Activated naive CD4-positive, alpha-beta T cell (primary cell): ENCODE measurements at regions not wholly inside any gene's neighbourhood (a gene's known extent, or its start where the extent isn't known, plus 50 kb on each side); places are given as distances from the start of the nearest gene placed in this dataset.
"Not testable (repeated sequence)": the region's sequence is repeated elsewhere in the genome, so short reads cannot be mapped to it uniquely, and the experiment has no call there.

Experiments
- DNase-seq, 4 experiments: peaks; one replicate each; lab custom pipeline; 2025; lab: John Stamatoyannopoulos, UW

DNA sequence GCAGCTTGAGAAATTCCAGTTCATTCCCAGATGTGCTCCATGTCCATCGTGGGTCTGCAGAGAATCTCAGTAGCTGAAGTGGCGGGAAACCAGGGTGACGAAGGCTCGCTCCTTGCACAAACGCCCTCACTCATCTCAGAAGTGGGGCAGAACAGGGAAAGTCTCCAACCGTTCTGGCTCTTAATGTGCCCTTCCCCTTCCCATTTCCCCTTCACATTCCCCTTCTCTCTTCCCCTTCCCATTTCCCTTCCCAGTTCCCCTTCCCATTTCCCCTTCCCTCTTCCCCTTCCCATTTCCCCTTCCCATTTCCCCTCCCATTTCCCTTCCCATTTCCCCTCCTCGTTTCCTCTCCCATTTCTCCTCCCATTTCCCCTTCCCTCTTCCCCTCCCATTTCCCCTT lies 108.5 kb downstream of the OLFM1 start:
- DNase-seq: not testable (repeated sequence)

GRCh38 chr9:135196474-135196873 lies 109.0 kb downstream of the OLFM1 start:
- no peak for DNase-seq

DNA sequence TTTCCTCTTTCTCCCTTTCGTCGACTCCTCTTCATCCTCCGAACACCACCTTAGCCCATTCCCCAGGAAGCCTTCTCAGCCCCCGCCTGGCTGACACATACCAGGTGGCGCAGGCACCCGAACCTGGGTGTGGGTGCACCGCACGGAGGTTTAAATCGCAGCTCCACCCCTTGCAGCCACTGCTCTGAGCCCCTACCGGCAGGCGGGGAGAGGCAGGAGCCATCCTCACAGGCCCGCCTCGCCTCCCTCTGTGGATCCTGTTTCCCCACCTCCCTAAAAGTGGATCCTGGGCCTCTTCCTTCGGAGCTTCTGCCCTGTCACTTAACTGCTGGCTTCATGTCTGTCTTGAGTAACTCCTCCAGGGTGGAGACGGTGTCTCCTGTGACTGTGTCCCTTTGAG lies 110.7 kb downstream of the OLFM1 start:
- no peak for DNase-seq

- DNase-seq: no peak
These were observed 111.3 kb downstream of the OLFM1 start for GRCh38 chr9:135198586-135199285.

DNA sequence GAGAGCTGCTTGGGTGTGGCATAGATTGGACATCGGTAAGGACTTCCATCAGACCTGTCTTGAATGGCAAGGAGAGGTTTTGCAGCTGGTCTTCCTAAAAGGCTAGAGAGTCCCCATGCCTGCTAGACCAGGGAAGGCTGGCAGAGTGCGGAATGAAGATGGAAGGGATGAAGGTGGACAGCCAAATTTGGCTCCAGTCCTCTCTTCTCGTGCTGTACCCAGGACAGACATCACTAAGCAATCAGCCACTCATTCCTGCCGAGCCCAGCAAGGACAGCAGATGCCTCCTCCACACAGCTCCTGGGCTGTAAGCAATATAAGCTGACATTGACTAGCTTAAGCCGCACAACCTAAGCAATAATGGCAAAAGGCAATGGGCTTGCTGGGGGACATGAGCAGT lies 112.0 kb downstream of the OLFM1 start:
- no peak for DNase-seq

- no peak for DNase-seq
These were observed 114.2 kb downstream of the OLFM1 start for GRCh38 chr9:135201711-135202110.

DNA sequence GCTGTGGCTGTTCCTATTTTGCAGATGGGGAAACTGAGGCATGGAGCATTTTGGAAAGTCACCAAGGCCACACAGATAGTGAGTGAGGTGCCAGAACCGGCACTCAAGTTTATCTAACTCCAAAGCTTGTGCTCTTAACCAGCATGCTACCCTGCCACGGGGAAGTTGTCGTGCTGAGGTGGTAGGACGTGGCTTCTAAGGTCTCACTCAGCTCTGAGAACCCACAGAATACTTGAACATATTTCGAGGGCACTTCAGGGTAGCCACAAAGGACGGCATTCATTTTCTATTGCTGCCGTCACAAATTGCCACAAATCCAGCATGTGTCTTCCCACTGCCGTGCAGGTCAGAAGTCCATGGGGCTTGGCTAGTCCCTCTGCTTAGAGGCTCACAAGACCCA lies 116.7 kb downstream of the OLFM1 start:
- DNase-seq: no peak

- no peak for DNase-seq
These were observed 121.7 kb downstream of the OLFM1 start for GRCh38 chr9:135209136-135209535.

DNA sequence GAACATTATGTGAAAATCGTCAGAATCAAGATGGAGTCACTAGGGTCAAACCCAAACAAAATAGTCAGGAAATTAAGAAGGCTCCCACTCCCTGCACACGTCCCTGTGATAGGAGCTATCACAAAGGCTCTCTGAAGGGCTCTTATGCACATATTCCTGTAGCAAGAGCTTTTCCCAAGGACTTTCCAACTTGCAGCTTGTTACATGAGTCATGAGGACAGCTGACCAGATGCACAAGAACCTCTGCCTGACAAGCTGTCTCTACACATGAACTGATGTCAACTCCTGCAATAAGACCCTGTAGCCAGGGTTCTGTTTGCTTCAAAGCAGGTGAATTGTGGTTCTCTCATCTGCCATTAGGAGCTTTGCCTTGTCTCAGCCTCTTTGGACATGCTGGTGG lies 122.4 kb downstream of the OLFM1 start:
- DNase-seq: no peak

DNA sequence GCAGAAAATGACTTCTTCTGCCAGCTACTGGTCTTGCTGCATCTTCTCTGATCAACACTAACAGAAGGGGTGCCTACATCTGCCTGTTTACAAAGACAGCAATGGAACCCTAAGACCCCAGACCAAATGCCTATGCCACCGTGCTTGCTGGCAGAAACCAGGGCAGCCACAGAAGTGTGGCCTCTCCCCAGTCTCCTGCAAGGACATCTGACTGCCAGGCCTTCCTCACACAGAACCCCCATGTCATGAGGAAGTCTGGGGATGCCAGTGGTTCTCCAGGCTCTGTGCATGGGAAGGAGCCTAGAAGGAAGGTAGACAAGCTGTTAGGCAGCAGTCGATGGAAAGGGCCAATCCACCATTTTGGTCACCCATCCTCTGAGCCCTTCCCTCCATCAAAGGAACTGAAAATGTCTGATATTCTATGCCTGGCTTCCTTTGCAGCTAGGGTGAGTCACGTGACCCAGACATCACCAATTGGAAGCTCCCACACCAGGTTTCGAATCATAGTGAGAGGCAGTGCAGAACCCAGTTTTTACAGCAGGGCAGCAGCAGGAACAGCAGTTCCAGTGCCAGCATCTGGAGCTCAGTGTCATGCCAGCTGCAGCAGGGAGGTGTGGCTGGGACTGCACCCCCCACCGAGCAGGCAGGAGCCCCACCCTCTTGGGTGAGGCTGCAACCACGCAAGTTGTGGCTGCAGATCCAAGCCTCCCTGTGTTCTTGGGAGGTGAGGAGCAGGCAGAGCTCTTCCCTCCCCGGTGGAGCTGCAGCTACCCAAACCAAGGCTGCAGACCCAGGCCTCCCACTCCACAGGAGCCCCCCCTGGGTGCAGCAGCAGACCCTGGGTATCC lies 123.4 kb downstream of the OLFM1 start:
- DNase-seq: no peak

DNA sequence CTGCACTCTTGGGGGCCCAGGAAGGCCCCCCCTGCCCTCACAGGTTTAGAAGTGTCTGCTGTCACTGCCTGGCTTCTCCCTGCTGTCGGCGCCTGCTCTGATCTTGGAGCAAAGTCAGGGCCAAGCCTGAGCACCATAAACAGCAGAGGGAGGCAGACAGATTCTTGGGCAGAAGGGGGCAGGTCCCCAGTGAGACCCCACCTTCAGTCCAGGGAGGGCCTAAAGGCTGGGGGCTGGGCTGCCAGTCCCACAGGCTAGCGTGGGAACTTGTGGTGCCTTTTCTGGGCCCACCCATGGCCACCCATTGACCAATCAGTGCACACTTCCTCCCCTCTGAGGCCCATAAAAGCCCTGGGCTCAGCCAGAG lies 124.0 kb downstream of the OLFM1 start:
- no peak for DNase-seq

GRCh38 chr9:135212961-135213360 lies 125.5 kb downstream of the OLFM1 start:
- no peak for DNase-seq

DNA sequence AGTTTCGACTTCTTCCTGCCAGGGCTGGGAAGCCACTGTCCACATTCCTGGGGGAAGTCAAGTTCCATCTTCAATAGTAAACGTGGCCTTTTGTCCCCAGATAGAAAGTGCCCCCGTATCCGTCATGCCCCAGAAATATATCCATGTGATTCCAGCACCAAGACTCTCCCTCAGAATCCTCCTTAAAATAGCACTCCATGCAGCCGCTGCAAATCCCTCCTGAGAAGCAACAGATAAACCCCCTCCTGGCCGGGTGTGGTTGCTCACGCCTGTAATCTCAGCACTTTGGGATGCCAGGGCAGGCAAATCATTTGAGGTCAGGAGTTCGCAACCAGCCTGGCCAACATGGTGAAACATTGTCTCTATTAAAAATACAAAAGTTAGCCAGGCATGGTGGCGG lies 126.1 kb downstream of the OLFM1 start:
- DNase-seq: no peak

- no peak for DNase-seq
These were observed 126.7 kb downstream of the OLFM1 start for GRCh38 chr9:135214054-135214640.

DNA sequence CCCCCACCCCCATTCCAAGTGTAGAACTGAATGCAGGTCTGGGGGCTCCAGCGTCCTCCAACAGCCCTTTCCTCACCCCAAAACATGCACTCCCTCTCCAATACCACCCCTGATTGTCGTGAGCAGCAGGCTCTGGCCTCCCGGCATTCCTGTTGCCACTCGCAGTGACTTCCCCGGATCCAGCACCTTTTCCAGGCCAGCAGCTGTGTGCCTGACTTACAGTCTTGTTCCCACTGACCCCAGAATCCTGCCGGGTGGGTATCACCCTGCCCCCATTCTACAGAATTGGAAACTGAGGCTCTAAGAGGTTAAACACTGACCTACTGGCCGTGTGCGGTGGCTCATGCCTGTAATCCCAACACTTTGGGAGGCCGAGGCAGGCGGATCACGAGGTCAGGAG lies 127.2 kb downstream of the OLFM1 start:
- no peak for DNase-seq

DNA sequence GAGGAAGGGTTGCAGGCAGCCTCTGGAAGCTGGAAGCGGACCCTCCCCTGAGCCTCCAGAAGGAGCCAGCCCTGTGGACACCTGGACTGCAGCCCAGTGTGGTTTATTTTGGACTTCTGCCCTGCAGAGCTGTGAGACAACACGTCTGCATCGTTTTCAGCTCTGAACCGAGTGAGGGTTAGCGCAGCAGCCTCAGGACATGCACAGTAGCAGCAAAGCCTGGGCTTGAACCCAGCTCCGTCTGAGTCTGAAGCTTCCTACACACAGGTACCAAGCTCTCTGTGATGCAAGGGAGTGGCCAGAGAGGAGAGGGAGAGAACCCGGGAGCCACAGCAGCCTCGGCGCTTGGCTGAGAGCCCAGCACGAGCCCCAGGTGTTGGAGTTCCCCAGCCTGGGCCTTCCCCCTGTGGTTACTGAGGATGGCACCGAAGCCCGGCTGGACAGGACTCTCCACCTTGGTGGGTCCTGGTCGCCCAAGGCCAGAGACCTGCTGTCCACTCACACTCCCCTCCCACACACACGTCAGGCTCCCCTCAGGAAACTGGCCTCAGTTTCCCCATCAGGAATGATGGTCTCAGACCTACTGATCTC lies 128.2 kb downstream of the OLFM1 start:
- no peak for DNase-seq

DNA sequence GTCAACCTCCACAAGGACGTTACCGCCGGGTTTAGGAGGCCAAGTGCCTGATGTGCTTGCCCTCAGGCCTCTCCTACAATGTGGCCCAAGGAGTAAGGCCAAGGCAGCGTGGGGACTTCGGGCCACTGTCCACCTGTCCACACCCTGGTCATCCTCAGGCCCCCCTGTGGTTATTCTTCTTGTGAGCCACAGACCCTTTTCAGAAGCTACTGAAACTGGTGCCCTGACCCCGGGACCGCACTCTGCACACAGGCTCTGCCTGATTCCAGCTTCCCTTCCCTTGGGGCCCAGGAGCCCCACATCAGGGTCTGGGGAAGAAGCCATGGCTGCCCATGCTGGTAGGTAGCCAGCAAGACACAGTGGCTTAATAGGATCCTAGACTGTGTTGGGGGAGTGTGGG lies 128.8 kb downstream of the OLFM1 start:
- no peak for DNase-seq

GRCh38 chr9:135216791-135217441 lies 129.4 kb downstream of the OLFM1 start:
- no peak for DNase-seq

GRCh38 chr9:135217836-135218235 lies 130.4 kb downstream of the OLFM1 start:
- DNase-seq: no peak

GRCh38 chr9:135218331-135219225 lies 131.1 kb downstream of the OLFM1 start:
- no peak for DNase-seq
